Muscle layer of duodenum (tissue), 2 donors: ENCODE measurements at regions not wholly inside any gene's neighbourhood (a gene's known extent, or its start where the extent isn't known, plus 50 kb on each side); places are given as distances from the start of the nearest gene placed in this dataset.
"Not testable (repeated sequence)": the region's sequence is repeated elsewhere in the genome, so short reads cannot be mapped to it uniquely, and the experiment has no call there.

ENCODE experiments used
- H3K27ac ChIP-seq: one replicate; pipeline ENCODE4 v1.7.0; 2013; ENCODE audit warnings: mild to moderate bottlenecking, low read length
- H3K27me3 ChIP-seq: one replicate; pipeline ENCODE4 v1.7.0; 2013; ENCODE audit warnings: low read depth, mild to moderate bottlenecking, control low read depth, low read length
- H3K36me3 ChIP-seq, 2 donors: one replicate each; pipeline ENCODE4 v1.7.0; 2013; ENCODE audit warnings: low read length in 2 of 2, control low read depth in 1 of 2, mild to moderate bottlenecking in 1 of 2; ENCODE audit not compliant: insufficient read depth in 2 of 2, control insufficient read depth in 1 of 2
- H3K4me1 ChIP-seq, 2 donors: one replicate each; pipeline ENCODE4 v1.7.0; 2013; ENCODE audit warnings: low read length in 2 of 2, mild to moderate bottlenecking in 2 of 2, control low read depth in 1 of 2, moderate library complexity in 1 of 2; ENCODE audit not compliant: insufficient read depth in 2 of 2, control insufficient read depth in 1 of 2
- H3K4me3 ChIP-seq, 2 donors: one replicate each; pipeline ENCODE4 v1.7.0; 2013; ENCODE audit warnings: low read length in 2 of 2, low read depth in 1 of 2, mild to moderate bottlenecking in 1 of 2
- H3K9me3 ChIP-seq, 2 donors: one replicate each; pipeline ENCODE4 v1.7.0; 2013; ENCODE audit warnings: low read length in 2 of 2, control low read depth in 1 of 2, mild to moderate bottlenecking in 1 of 2; ENCODE audit not compliant: control insufficient read depth in 1 of 2
- donor health status: healthy.

DNA sequence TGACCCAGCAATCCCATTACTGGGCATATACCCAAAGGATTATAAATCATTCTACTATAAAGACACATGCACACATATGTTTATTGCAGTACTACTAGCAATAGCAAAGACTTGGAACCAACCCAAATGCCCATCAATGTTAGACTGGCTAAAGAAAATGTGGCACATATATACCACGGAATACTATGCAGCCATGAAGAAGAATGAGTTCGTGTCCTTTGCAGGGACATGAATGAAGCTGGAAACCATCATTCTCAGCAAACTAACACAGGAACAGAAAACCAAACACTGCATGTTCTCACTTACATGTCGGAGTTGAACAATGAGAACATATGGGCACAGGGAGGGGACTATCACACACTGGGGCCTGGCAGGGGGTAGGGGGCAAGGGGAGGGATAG is 183.0 kb downstream of the HACE1 start:
- not testable (repeated sequence) for H3K27me3 ChIP-seq, H3K4me3 ChIP-seq, H3K36me3 ChIP-seq, H3K4me1 ChIP-seq, H3K27ac ChIP-seq
- peaks cover 0 to 16% of the 10 kb centered on the region in 2 donors for H3K9me3 ChIP-seq

DNA sequence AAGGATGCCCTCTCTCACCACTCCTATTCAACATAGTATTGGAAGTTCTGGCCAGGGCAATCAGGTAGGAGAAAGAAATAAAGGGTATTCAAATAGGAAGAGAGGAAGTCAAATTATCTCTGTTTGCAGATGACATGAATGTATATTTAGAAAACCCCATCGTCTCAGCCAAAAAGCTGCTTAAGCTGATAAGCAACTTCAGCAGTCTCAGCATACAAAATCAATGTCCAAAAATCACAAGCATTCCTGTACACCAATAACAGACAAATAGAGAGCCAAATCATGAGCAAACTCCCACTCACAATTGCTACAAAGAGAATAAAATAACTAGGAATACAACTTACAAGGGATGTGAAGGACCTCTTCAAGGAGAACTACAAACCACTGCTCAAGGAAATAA is 184.6 kb downstream of the HACE1 start:
- peaks cover 0 to 16% of the 10 kb centered on the region in 2 donors for H3K9me3 ChIP-seq
- not testable (repeated sequence) for H3K4me3 ChIP-seq, H3K27ac ChIP-seq, H3K27me3 ChIP-seq, H3K36me3 ChIP-seq, H3K4me1 ChIP-seq

DNA sequence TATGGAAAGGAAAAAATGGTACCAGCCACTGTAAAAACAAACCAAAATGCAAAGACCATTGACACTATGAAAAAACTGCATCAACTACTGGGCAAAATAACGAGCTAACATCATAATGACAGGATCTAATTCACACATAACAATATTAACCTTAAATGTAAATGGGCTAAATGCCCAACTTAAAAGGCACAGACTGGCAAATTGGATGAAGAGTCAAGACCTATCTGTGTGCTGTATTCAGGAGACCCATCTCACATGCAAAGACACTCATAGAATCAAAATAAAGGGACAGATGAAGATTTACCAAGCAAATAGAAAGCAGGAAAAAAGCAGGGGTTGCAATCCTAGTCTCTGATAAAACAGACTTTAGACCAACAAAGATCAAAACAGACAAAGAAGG is 186.6 kb downstream of the HACE1 start:
- H3K36me3 ChIP-seq, H3K27me3 ChIP-seq, H3K27ac ChIP-seq, H3K4me3 ChIP-seq, H3K4me1 ChIP-seq: not testable (repeated sequence)
- peaks cover 0 to 12% of the 10 kb centered on the region in 2 donors for H3K9me3 ChIP-seq

DNA sequence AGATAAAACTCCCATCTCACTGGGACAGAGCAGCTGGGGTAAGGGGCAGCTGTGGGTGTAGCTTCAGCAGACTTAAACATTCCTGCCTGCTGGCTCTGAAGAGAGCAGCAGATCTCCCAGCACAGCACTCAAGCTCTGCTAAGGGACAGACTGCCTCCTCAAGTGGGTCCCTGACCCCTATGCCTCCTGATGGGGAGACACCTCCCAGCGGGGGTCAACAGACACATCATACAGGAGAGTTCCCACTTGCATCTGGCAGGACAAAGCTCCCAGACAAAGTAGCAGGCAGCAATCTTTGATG is 188.2 kb downstream of the HACE1 start:
- not testable (repeated sequence) for H3K27me3 ChIP-seq, H3K4me1 ChIP-seq, H3K4me3 ChIP-seq, H3K27ac ChIP-seq, H3K36me3 ChIP-seq
- peaks cover 0 to 12% of the 10 kb centered on the region in 2 donors for H3K9me3 ChIP-seq

DNA sequence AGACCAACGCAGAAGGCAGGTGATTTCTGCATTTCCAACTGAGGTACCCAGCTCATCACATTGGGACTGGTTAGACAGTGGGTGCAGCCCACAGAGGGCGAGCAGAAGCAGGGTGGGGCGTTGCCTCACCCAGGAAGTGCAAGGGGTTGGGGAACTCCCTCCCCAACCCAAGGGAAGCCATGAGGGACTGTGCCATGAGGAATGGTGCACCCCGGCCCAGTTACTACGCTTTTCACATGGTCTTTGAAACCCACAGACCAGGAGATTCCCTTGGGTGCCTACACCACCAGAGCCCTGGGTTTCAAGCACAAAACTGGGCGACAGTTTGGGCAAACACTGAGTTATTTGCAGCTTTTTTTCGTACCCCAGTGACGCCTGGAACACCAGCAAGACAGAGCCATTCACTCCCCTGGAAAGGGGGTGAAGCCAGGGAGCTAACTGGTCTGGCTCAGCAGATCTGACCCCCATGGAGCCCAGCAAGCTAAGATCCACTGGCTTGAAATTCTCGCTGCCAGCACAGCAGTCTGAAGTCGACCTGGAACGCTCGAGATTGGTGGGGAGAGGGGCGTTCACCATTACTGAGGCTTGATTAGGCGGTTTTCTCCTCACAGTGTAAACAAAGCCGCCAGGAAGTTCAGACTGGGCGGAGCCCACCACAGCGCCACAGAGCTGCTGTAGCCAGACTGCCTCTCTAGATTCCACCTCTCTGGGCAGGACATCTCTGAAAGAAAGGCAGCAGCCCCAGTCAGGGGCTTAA is 188.7 kb downstream of the HACE1 start:
- H3K4me3 ChIP-seq, H3K4me1 ChIP-seq, H3K27me3 ChIP-seq, H3K27ac ChIP-seq, H3K36me3 ChIP-seq: not testable (repeated sequence)
- H3K9me3 ChIP-seq: peaks cover 0 to 12% of the 10 kb centered on the region in 2 donors

DNA sequence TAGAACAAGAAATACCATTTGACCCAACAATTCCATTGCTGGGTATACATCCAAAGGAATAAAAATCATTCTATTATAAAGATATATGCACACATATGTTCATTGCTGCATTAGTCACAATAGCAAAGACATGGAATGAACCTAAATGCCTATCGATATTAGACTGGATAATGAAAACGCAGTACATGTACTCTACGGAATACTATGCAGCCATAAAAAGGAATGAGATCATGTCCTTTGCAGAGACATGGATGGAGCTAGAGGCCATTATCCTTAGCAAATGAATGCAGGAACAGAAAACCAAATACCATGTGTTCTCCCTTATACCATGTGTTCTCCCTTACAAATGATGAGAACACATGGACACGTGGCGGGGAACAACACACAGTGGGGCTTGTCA is 190.2 kb downstream of the HACE1 start:
- peaks cover 0 to 11% of the 10 kb centered on the region in 2 donors for H3K9me3 ChIP-seq
- no peak overlapping the region for H3K27ac ChIP-seq
- H3K27me3 ChIP-seq: no peaks in the 10 kb centered on the region
- no peaks in the 10 kb centered on the region for H3K36me3 ChIP-seq
- no peaks in the 10 kb centered on the region for H3K4me1 ChIP-seq
- H3K4me3 ChIP-seq: no peak overlapping the region

DNA sequence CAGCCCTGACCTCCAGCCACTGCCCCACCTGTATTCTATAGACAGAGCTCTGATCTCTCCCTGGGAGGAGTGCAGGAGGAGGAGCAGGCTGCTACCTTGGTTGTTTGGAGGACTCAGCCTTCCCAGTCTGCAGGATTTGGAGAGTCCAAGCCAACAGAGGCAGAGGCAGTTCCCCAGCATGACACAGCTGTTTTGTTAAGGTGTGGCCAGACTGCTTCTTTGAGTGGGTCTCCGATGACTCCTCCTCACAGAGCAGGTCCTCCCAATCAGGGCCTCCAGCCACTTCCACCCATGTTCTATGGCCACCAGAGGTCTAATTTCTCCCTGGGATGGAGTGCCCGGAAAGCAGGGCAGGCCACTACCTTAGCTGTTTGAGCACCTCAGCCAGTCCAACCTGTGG is 203.5 kb downstream of the HACE1 start:
- H3K4me3 ChIP-seq: no peak overlapping the region
- H3K9me3 ChIP-seq: no peaks in the 10 kb centered on the region
- no peak overlapping the region for H3K27ac ChIP-seq
- H3K36me3 ChIP-seq: no peaks in the 10 kb centered on the region
- H3K4me1 ChIP-seq: no peaks in the 10 kb centered on the region
- no peaks in the 10 kb centered on the region for H3K27me3 ChIP-seq

DNA sequence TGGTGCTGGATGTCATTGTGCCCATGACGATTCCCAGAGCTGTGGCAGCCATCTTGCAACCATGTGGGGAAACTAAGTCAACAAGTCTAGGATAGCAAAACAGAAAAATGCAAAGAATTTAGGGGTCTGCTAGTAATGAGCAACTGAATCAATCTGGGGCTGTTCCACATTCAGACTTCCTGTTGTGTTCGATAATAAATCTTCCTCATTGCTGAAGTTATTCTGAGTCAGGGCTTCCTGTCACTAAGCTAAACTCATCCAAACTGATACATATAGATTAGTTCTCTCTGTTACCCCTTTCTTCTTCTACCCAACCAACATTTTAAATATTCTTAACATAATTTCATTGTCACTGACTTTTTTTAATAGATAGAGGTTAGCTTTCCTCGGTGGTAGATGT is 205.9 kb downstream of the HACE1 start:
- H3K27ac ChIP-seq: no peak overlapping the region
- H3K27me3 ChIP-seq: no peaks in the 10 kb centered on the region
- H3K4me3 ChIP-seq: no peak overlapping the region

DNA sequence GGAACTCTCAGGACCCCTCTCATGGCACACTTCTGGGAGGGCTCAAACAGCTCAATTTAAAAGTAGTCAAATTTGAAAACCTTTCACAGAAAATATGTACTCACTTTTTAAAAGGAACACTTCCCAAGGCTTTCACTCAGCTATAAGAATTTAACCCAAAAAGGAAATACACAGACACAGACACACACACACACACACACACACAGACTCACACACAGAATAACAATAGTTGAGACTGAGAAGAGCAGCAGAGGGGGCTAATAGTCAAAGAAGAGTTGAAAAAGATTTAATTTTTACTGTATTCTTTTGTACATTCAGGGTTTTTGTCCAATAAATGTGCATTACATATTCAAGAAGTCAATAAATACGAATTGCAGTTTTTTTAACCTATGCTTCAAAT is 211.4 kb downstream of the HACE1 start:
- Histone ChIP-seq H3K4me3 (no peak overlapping the region), H3K27ac (no peak overlapping the region), H3K4me1 (no peaks in the 10 kb centered on the region), H3K36me3 (no peaks in the 10 kb centered on the region), H3K9me3 (no peaks in the 10 kb centered on the region), H3K27me3 (no peaks in the 10 kb centered on the region)

More for the DNA sequence above, 205.9 kb downstream of the HACE1 start:
- no peaks in the 10 kb centered on the region for H3K9me3 ChIP-seq
- no peaks in the 10 kb centered on the region for H3K36me3 ChIP-seq
- H3K4me1 ChIP-seq: no peaks in the 10 kb centered on the region

DNA sequence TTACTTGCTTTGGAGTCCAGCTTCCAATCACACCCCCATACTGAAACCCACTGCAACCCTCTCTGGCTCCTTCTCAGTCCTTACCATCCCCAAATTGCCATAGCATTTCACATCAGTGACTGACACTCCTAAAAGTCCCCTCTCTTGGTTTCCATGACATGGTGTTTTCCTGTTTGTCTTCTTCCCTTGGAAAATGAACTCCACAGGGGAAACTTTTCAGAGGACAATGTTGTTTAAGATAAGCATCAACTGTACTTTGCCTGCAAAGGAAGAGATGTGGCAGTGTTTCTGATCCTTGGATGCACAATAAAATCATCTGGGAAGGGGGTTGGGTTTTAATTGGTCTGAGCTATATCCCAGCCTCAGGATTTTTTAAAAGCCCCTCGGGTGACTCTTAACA is 214.9 kb downstream of the HACE1 start:
- no peaks in the 10 kb centered on the region for H3K9me3 ChIP-seq
- no peaks in the 10 kb centered on the region for H3K27me3 ChIP-seq
- no peak overlapping the region for H3K27ac ChIP-seq
- no peaks in the 10 kb centered on the region for H3K4me1 ChIP-seq
- H3K36me3 ChIP-seq: no peaks in the 10 kb centered on the region
- H3K4me3 ChIP-seq: no peak overlapping the region

DNA sequence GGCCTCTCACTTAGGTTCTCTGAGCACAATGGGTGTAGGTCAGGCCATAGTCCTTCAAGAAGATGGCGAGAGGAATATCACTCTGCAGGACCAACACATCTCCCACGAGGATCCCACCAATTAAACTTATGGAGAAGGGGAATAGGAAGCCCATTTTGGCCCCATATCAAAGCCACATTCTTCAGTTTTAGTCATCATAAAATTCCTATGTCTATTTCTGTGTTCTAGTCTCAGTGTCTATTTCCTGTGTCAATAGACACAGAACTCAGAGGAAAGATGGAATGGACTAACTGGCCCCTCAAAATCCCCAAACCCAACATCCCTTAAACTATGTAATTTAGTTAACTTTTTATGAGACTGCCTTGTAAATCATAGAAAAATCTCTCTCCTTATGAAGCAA is 216.8 kb downstream of the HACE1 start:
- no peaks in the 10 kb centered on the region for H3K27me3 ChIP-seq
- H3K36me3 ChIP-seq: no peaks in the 10 kb centered on the region
- H3K4me3 ChIP-seq: no peak overlapping the region
- no peak overlapping the region for H3K27ac ChIP-seq
- H3K4me1 ChIP-seq: peaks cover 0 to 3% of the 10 kb centered on the region in 2 donors
- H3K9me3 ChIP-seq: no peaks in the 10 kb centered on the region

DNA sequence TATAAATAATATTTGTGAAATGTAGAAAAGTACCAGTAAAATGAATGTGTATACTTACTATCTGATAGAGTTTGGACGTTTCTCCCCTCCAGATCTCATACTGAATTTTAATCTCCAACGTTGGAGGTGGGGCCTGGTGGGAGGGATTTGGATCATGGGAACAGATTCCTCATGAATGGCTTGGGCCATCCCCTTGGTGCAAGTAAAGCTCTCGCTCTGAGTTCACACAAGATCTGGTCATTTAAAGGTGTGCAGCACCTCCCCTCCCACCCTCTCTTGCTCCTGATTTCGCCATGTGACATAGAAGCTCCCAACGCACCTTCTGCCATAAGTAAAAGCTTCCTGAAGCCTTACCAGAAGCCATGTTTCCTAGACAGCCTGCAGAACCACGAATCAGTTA is 219.0 kb downstream of the HACE1 start:
- peaks cover 0 to 3% of the 10 kb centered on the region in 2 donors for H3K4me1 ChIP-seq
- H3K36me3 ChIP-seq: no peaks in the 10 kb centered on the region
- H3K27me3 ChIP-seq: no peaks in the 10 kb centered on the region
- H3K27ac ChIP-seq: no peak overlapping the region
- H3K4me3 ChIP-seq: no peak overlapping the region
- no peaks in the 10 kb centered on the region for H3K9me3 ChIP-seq
